Vagina (tissue), 2 donors: ENCODE measurements at regions not wholly inside any gene's neighbourhood (a gene's known extent, or its start where the extent isn't known, plus 50 kb on each side); places are given as distances from the start of the nearest gene placed in this dataset.

Experiments used
- DNase-seq, 2 donors: peaks; one replicate each; pipeline ENCODE4 v3.0.0-alpha.2; 2017; ENCODE audit errors: extremely low spot score in 2 of 2
- H3K27ac ChIP-seq: fragments of 200-600 bp; sonication (generic); one replicate; pipeline ENCODE4 v1.5.1; 2019
- H3K27me3 ChIP-seq: fragments of 200-600 bp; sonication (generic); one replicate; pipeline ENCODE4 v1.5.1; 2019
- H3K36me3 ChIP-seq, 2 donors: fragments of 200-600 bp; sonication (generic); one replicate each; pipeline ENCODE4 v1.5.1; 2017 to 2019
- H3K4me1 ChIP-seq: fragments of 200-600 bp; sonication (generic); one replicate; pipeline ENCODE4 v1.5.1; 2019
- H3K4me3 ChIP-seq, 2 donors: fragments of 200-600 bp; sonication (generic); 1 replicate in 1 of 2; 2 replicates in 1 of 2; pipeline ENCODE4 v1.5.1; 2016 to 2019
- H3K9me3 ChIP-seq: fragments of 200-600 bp; sonication (generic); one replicate; pipeline ENCODE4 v1.5.1; 2019
- CTCF ChIP-seq, 3 experiments: fragments of 450-650 bp in 2 of 3; fragments of 200-600 bp in 1 of 3; sonication (generic) in 1 of 3; IDR thresholded peaks; one replicate each; pipeline ENCODE4 v1.5.1; 2017 to 2019; ENCODE audit warnings: antibody characterized with exemption in 3 of 3, mild to moderate bottlenecking in 2 of 3, moderate library complexity in 2 of 3
- POLR2A ChIP-seq, 2 donors: fragments of 450-650 bp; IDR thresholded peaks; one replicate each; pipeline ENCODE4 v1.6.1; 2017; ENCODE audit warnings: antibody characterized with exemption in 2 of 2, mild to moderate bottlenecking in 2 of 2, moderate library complexity in 2 of 2
- POLR2AphosphoS5 ChIP-seq, 2 donors: sonication (generic); formaldehyde crosslinking; IDR thresholded peaks; one replicate each; pipeline ENCODE4 v1.9.0; 2017; ENCODE audit warnings: antibody characterized with exemption in 2 of 2, mild to moderate bottlenecking in 2 of 2, low read depth in 1 of 2; ENCODE audit not compliant: insufficient read depth in 1 of 2
- intact Hi-C: fragments of 100-400 bp; cut with DNase I; formaldehyde crosslinking; loops from one replicate; pipeline ENCODE4 v1.15.1; 2023

GRCh38 chr4:1537410-1538095 lies 131.3 kb upstream of the NKX1-1 start:
- TF ChIP-seq POLR2A (IDR thresholded peaks at IDR 0.05) (no peak), POLR2AphosphoS5 (IDR thresholded peaks at IDR 0.05; ENCODE audit: insufficient read depth in 1 of 2, low read depth in 1 of 2) (no peak), CTCF (IDR thresholded peaks at IDR 0.05) (no peak)
- no peaks in the 10 kb centered on the region for H3K36me3 ChIP-seq
- H3K4me3 ChIP-seq: no peak overlapping the region
- H3K4me1 ChIP-seq: no peaks in the 10 kb centered on the region
- DNase-seq: no peak
- H3K27me3 ChIP-seq: no peaks in the 10 kb centered on the region
- intact Hi-C loops: no loop called here
- H3K27ac ChIP-seq: no peak overlapping the region
- H3K9me3 ChIP-seq: no peaks in the 10 kb centered on the region

GRCh38 chr4:1536579-1537409 lies 130.6 kb upstream of the NKX1-1 start:
- DNase-seq: no peak
- no peak for TF ChIP-seq POLR2AphosphoS5 (IDR thresholded peaks at IDR 0.05; ENCODE audit: insufficient read depth in 1 of 2, low read depth in 1 of 2)
- TF ChIP-seq POLR2A (IDR thresholded peaks at IDR 0.05): no peak
- no peak for TF ChIP-seq CTCF (IDR thresholded peaks at IDR 0.05)
- Histone ChIP-seq H3K9me3 (no peaks in the 10 kb centered on the region), H3K4me3 (no peak overlapping the region), H3K27ac (no peak overlapping the region), H3K27me3 (no peaks in the 10 kb centered on the region), H3K4me1 (no peaks in the 10 kb centered on the region), H3K36me3 (no peaks in the 10 kb centered on the region)
- intact Hi-C loops: no loop called here

GRCh38 chr4:1535926-1536578 lies 129.8 kb upstream of the NKX1-1 start:
- Histone ChIP-seq H3K4me3 (no peak overlapping the region), H3K27me3 (no peaks in the 10 kb centered on the region), H3K36me3 (no peaks in the 10 kb centered on the region), H3K27ac (no peak overlapping the region), H3K4me1 (no peaks in the 10 kb centered on the region), H3K9me3 (no peaks in the 10 kb centered on the region)
- intact Hi-C loops: no loop called here
- no peak for TF ChIP-seq CTCF (IDR thresholded peaks at IDR 0.05)
- no peak for TF ChIP-seq POLR2AphosphoS5 (IDR thresholded peaks at IDR 0.05; ENCODE audit: insufficient read depth in 1 of 2, low read depth in 1 of 2)
- DNase-seq: no peak

GRCh38 chr4:1534876-1535526 lies 128.8 kb upstream of the NKX1-1 start:
- no peaks in the 10 kb centered on the region for H3K4me1 ChIP-seq
- H3K27ac ChIP-seq: no peak overlapping the region
- H3K36me3 ChIP-seq: no peaks in the 10 kb centered on the region
- H3K4me3 ChIP-seq: no peak overlapping the region
- no peak for DNase-seq
- intact Hi-C loops: no loop called here
- no peaks in the 10 kb centered on the region for H3K27me3 ChIP-seq
- no peak for TF ChIP-seq POLR2AphosphoS5 (IDR thresholded peaks at IDR 0.05; ENCODE audit: insufficient read depth in 1 of 2, low read depth in 1 of 2)
- TF ChIP-seq CTCF (IDR thresholded peaks at IDR 0.05): no peak
- no peak for TF ChIP-seq POLR2A (IDR thresholded peaks at IDR 0.05)
- no peaks in the 10 kb centered on the region for H3K9me3 ChIP-seq
